DMS79 (cell line): ENCODE measurements at regions not wholly inside any gene's neighbourhood (a gene's known extent, or its start where the extent isn't known, plus 50 kb on each side); places are given as distances from the start of the nearest gene placed in this dataset.
"Not testable (repeated sequence)": the region's sequence is repeated elsewhere in the genome, so short reads cannot be mapped to it uniquely, and the experiment has no call there.

Source experiments
- DNase-seq: peaks from one replicate; lab custom pipeline; 2025; lab: John Stamatoyannopoulos, UW

DNA sequence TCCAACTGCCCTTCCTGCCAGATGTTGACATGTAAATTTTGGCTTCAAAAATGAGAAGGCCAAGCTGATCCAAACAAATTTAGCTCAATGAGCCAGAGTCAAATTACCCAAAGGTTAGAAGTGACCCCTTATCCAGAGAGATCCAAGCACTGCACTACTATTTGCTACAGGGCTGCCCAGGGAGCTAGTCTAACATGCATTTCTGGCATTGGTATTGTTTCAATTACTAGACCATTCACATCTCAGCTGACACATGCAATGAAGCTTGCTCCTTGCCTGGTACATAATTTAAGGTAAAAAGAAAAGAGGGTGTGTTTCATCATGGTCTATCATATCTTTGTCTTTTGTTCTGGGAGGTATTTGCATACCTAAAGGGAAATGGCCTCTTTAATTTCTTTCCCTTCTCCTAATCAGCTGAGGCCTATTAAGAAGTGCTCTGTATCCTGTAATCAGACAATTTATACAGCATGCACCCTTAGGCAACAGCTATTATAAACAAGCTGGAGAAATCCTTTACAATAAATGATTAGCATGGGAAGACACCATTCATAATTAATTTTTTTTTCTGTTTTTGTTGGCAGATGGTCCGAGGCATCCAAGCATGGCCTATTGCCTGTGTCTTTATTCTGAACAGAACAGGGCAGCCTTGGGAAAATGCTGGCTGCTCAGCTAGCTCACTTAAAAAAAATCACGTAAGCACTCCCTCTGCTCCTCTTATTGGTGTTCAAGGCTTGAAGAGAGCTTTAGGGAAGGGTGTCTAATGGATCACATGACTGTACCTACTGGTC is 161.5 kb upstream of the SALL1 start:
- DNase-seq: no peak

- DNase-seq: no peak
Measured at GRCh38 chr16:51310159-51310558, 159.1 kb upstream of the SALL1 start.

- no peak for DNase-seq
Measured at GRCh38 chr16:51306886-51307595, 156.0 kb upstream of the SALL1 start.

GRCh38 chr16:51306116-51306515 is 155.0 kb upstream of the SALL1 start:
- no peak for DNase-seq

- DNase-seq: no peak
Measured at GRCh38 chr16:51305337-51305736, 154.3 kb upstream of the SALL1 start.

DNA sequence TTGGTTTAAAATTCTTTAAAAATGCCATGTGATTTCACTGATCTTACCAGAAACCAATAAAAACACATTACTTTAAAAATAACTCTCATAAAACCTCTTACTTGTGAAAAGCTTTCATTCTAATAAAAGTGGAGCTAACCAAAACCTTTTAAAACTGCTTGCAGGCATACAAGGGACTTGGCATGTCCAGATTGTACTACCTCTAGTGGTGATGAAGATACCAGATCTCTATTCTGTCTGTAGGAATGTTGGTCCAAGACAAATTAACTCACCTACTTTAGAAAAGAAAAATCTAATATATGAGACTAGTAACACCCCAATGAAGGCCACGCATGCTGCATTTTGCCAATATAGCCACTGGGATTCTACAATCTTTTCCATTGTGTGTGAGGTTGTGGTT is 151.0 kb upstream of the SALL1 start:
- no peak for DNase-seq

DNA sequence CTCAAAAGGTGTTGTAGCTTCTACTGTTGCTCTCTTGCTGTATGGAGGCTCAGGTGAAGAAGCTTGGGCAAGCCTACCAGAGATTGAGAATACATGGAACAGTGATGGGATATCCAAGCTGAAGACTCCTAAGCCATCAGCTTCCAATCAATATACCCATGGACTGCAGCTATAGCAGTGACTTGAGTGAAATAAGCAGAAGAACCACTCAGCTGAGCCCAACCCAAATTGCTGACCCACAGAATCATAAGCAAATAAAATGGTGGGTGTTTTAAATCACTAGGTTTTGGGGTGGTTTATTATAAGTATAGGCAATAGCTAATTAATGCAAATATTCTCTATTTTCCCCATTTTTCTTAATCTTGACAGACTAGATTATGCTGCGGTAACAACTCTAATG is 147.7 kb upstream of the SALL1 start:
- no peak for DNase-seq

GRCh38 chr16:51290442-51291285 is 139.6 kb upstream of the SALL1 start:
- DNase-seq: no peak

DNA sequence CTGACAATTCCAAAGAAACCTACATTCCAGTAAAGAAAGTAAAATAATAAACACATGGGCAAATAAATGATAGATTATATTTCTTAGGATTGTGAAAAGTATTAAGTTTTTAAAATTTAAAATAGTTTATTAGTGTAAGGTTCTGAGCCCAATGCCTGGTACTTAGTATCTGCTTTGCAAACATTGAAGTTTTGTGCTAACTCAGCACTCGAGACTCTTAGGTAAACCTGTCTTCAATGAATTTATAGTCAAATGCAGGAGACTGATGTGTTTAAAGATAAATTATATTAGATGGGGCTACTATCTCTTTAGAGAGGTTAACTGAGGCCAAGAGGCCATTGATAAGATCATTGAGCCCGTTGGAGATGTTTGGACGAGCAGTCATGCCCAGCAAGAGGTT is 138.3 kb upstream of the SALL1 start:
- no peak for DNase-seq

DNA sequence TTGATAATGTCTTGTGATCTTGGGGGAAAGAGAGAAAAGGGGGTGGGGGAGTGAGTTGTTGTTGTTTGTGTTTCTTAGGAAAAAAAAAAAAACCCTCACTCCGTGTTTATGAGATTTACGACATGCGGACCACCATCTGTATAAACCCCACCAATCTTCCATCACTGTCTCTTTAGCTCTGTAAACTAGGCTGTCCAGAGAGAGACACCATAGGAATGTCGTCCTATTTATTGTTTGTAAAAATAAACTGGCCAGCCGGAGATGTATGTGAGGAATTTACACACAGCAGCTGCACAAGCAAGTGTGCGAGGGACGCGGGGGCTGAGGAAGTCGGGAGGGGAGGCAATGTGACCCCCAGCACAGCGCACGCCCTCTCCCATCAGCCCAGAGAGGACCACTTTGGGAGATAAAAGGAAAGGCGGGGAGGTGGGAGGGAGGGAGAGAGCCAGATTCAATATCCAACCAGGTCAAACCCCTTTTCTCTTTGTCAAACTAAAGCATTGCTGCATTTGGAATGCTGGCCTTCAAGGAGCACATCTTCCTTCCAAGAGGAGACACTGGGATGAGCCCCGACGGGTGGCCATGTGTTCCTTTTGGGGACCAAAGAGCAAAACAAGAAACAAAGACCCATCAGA is 136.2 kb upstream of the SALL1 start:
- DNase-seq: no peak

DNA sequence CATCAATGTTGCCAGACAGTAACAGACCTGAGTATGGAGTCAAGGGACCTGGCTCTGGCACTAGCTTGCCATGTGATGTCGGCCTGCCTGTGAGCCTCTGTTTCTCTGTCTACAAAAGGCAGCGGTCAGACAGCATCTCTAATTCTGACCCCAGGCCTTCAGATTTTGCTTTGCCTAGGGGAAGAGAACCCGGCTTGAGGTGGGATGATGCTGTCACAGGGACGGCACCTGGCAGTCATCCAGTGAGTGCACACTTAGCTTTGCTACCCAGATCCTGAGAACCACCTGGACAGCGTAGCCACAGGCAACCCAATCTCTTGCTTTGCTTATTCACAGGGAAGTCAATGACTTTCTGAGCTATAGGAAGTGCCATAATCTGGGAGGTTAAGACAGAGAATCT is 135.2 kb upstream of the SALL1 start:
- no peak for DNase-seq

GRCh38 chr16:51276336-51276735 is 125.3 kb upstream of the SALL1 start:
- no peak for DNase-seq

DNA sequence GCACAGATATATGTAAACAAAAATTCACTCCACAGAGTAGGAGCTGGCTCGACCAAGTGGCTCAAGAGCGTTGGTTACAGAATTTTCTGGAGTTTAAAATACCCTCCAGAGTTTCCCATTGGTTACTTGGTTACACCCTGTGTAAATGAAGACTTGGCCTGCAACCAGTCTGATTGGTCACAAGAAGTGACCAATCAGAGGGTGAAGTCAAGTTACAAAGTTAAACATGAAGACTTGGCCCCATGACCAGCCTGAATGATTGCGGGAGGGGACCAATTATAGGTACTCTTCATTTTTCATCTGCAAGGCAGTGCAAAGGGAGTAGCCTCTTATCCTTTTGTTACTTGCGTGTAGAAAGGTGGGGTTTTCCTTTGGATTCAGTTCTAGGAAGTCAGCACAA is 121.3 kb upstream of the SALL1 start:
- DNase-seq: no peak

DNA sequence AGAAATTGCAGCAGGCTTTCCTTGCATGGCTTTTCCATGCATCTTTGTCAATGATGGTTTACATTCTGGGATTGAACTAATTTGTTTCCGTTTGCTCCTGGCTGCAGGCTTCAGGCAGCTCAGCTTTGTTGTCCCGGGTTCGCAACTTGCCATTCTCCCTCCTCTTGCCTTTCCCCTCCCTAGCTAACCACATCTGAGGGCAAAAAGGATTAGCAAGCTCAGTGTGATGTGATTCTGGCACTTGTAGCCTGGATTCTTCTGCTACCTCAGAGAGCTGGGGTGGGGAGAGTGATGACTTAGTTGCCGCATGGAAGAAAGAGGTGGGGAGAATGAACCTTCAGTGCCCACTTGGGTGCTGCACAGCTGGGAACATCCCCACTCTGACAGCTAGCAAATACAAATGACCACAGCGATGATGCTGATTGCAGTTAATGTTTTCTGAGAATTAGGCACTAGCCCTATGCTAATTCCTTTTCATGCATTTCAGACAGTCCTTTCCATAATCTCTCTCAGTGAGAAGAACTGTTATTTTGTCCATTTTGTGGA is 120.2 kb upstream of the SALL1 start:
- DNase-seq: no peak

DNA sequence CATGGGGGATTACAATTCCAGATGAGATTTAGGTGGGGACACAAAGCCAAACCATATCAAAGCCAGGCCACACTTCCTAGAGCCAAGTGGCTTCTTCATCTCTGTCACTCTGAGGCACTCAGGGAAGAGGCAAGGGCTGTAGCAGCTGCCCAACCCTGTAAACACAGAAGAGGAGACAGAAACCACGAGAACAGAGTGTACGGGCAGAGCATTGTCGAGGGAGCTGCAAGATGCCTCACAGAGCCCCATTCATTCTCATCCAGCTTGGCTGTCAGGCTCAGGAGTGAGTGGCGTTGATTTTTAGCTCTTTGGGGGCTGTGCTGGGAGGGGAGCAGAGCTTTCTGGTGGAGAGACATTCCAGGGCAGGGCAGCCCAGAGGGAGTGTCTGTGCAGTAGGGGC is 117.2 kb upstream of the SALL1 start:
- no peak for DNase-seq

DNA sequence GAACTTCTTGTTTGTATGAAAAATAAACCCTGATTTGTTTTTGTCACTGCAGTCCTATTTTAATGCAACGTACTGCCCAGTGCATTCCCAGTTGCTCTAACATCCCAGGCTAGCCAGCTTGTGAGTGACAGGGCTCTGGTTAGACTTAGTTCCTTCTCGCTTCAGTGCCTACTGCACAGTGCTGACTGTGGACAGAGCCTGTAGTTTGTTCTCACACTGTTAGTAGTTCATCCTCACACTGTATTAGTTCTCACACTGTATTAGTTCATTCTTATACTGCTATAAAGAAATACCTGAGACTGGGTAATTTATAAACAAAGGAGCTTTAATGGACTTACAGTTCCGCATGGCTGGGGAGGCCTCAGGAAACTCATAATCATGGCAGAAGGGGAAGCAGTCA is 116.6 kb upstream of the SALL1 start:
- no peak for DNase-seq

- DNase-seq: no peak
Measured at GRCh38 chr16:51262428-51262827, 111.4 kb upstream of the SALL1 start.

GRCh38 chr16:51261919-51262318 is 110.8 kb upstream of the SALL1 start:
- no peak for DNase-seq

GRCh38 chr16:51255349-51255972 is 104.4 kb upstream of the SALL1 start:
- DNase-seq: no peak

DNA sequence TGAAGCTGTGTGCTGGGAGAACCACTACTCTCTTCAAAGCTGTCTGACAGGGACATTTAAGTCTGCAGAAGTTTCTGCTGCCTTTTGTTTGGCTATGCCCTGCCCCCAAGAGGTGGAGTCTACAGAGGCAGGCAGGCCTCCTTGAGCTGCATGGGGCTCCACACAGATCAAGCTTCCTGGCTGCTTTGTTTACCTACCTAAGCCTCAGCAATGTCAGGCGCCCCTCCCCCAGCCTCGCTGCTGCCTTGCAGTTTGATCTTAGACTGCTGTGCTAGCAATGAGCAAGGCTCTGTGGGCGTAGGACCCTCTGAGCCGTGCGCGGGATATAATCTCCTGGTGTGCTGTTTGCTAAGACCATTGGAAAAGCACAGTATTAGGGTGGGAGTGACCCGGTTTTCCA is 103.3 kb upstream of the SALL1 start:
- DNase-seq: not testable (repeated sequence)

GRCh38 chr16:51248217-51248616 is 97.1 kb upstream of the SALL1 start:
- DNase-seq: no peak

- DNase-seq: no peak
Measured at GRCh38 chr16:51245658-51245995, 94.6 kb upstream of the SALL1 start.
